Smooth muscle cell (in vitro differentiated cells): ENCODE measurements at regions not wholly inside any gene's neighbourhood (a gene's known extent, or its start where the extent isn't known, plus 50 kb on each side); places are given as distances from the start of the nearest gene placed in this dataset.
"Not testable (repeated sequence)": the region's sequence is repeated elsewhere in the genome, so short reads cannot be mapped to it uniquely, and the experiment has no call there.

ENCODE experiments used
- DNase-seq: peaks from one replicate; lab custom pipeline; 2025; ENCODE audit not compliant: unreplicated experiment; lab: John Stamatoyannopoulos, UW
- H2AFZ ChIP-seq: fragments of 200-600 bp; sonication (generic); 2 replicates; pipeline ENCODE4 v1.6.0; 2016; ENCODE audit warnings: antibody characterized with exemption, low read depth, mild to moderate bottlenecking
- H3F3A ChIP-seq: fragments of 200-600 bp; sonication (generic); 2 replicates; pipeline ENCODE4 v1.6.0; 2017; ENCODE audit warnings: antibody characterized with exemption, low read depth
- H3K27ac ChIP-seq: fragments of 200-600 bp; sonication (generic); 2 replicates; pipeline ENCODE4 v1.5.1; 2016; ENCODE audit warnings: low read depth, mild to moderate bottlenecking
- H3K27me3 ChIP-seq: fragments of 200-600 bp; sonication (generic); 2 replicates; pipeline ENCODE4 v1.6.1; 2016; ENCODE audit warnings: low read depth, mild to moderate bottlenecking
- H3K36me3 ChIP-seq: fragments of 200-600 bp; sonication (generic); 2 replicates; pipeline ENCODE4 v1.5.1; 2016; ENCODE audit warnings: low read depth
- H3K4me1 ChIP-seq: fragments of 200-600 bp; sonication (generic); 2 replicates; pipeline ENCODE4 v1.5.1; 2016; ENCODE audit warnings: low read depth
- H3K4me2 ChIP-seq: fragments of 200-600 bp; sonication (generic); 2 replicates; pipeline ENCODE4 v1.6.0; 2016; ENCODE audit warnings: mild to moderate bottlenecking
- H3K4me3 ChIP-seq: fragments of 200-600 bp; sonication (generic); 2 replicates; pipeline ENCODE4 v1.5.1; 2016; ENCODE audit warnings: mild to moderate bottlenecking
- H3K79me2 ChIP-seq: fragments of 200-600 bp; sonication (generic); 2 replicates; pipeline ENCODE4 v1.6.0; 2016; ENCODE audit warnings: low read depth, mild to moderate bottlenecking
- H3K9ac ChIP-seq: fragments of 200-600 bp; sonication (generic); 2 replicates; pipeline ENCODE4 v1.6.0; 2016; ENCODE audit warnings: low read depth
- H3K9me3 ChIP-seq: fragments of 200-600 bp; sonication (generic); replicated peaks from 2 replicates; pipeline ENCODE4 v1.5.1; 2016; ENCODE audit warnings: low read depth
- H4K20me1 ChIP-seq: fragments of 200-600 bp; sonication (generic); 2 replicates; pipeline ENCODE4 v1.6.0; 2016; ENCODE audit warnings: low read depth
- CTCF ChIP-seq: fragments of 200-600 bp; sonication (generic); IDR thresholded peaks from 2 replicates; pipeline ENCODE4 v1.5.1; 2017; ENCODE audit warnings: borderline replicate concordance, mild to moderate bottlenecking, antibody characterized with exemption; ENCODE audit not compliant: insufficient read depth, poor library complexity, severe bottlenecking
- WGBS: methylation state at CpG from one replicate; pipeline ENCODE4 v1.1.7; 2016; ENCODE audit warnings: low lambda C conversion rate; 5-methylcytosine and 5-hydroxymethylcytosine counted together

- H3K9ac ChIP-seq: no peak overlapping the region
- no peak for DNase-seq
- H3K4me2 ChIP-seq: no peak overlapping the region
- no peaks in the 10 kb centered on the region for H3K36me3 ChIP-seq
- no peak for TF ChIP-seq CTCF
- 94% methylated on average over 2 of the region's 2 CpGs for WGBS
- no peak overlapping the region for H2AFZ ChIP-seq
- no peaks in the 10 kb centered on the region for H3K27me3 ChIP-seq
- H4K20me1 ChIP-seq: no peaks in the 10 kb centered on the region
- no peaks in the 10 kb centered on the region for H3F3A ChIP-seq
- no peaks in the 10 kb centered on the region for H3K4me1 ChIP-seq
- H3K27ac ChIP-seq: no peak overlapping the region
- H3K9me3 ChIP-seq: no peaks in the 10 kb centered on the region
- H3K79me2 ChIP-seq: no peaks in the 10 kb centered on the region
- no peak overlapping the region for H3K4me3 ChIP-seq
Measured at GRCh38 chr4:143819029-143819428, 86.3 kb downstream of the GYPE start.

GRCh38 chr4:143817866-143818265 is 87.5 kb downstream of the GYPE start:
- H3K4me3 ChIP-seq, H3F3A ChIP-seq, H3K27ac ChIP-seq, H3K9ac ChIP-seq, H3K27me3 ChIP-seq, H3K79me2 ChIP-seq, H3K4me2 ChIP-seq, H4K20me1 ChIP-seq, H3K36me3 ChIP-seq, H3K9me3 ChIP-seq, DNase-seq, H2AFZ ChIP-seq, H3K4me1 ChIP-seq: not testable (repeated sequence)
- 92% methylated on average over 1 of the region's 1 CpG for WGBS

GRCh38 chr4:143815375-143815774 is 90.0 kb downstream of the GYPE start:
- H3K36me3 ChIP-seq, H3K4me2 ChIP-seq, H3K4me1 ChIP-seq, H3K9ac ChIP-seq, H3F3A ChIP-seq, DNase-seq, H3K27ac ChIP-seq, H4K20me1 ChIP-seq, H3K4me3 ChIP-seq, H3K9me3 ChIP-seq, H2AFZ ChIP-seq, H3K79me2 ChIP-seq, H3K27me3 ChIP-seq: not testable (repeated sequence)

- not testable (repeated sequence) for H3K9me3 ChIP-seq, H3K9ac ChIP-seq, H3K27ac ChIP-seq, H3K79me2 ChIP-seq, H4K20me1 ChIP-seq, H3F3A ChIP-seq, H3K27me3 ChIP-seq, H3K36me3 ChIP-seq, H3K4me1 ChIP-seq, H3K4me3 ChIP-seq, H3K4me2 ChIP-seq, DNase-seq, H2AFZ ChIP-seq
- WGBS: 94% methylated on average over 4 of the region's 4 CpGs
Measured at GRCh38 chr4:143813431-143814154, 91.8 kb downstream of the GYPE start.

GRCh38 chr4:143791693-143792092 is 91.2 kb upstream of the FREM3 start:
- 96% methylated on average over 1 of the region's 1 CpG for WGBS
- H3K36me3 ChIP-seq: not testable (repeated sequence)

GRCh38 chr4:143790425-143790824 is 90.0 kb upstream of the FREM3 start:
- not testable (repeated sequence) for DNase-seq, H2AFZ ChIP-seq
- WGBS: 92% methylated on average over 3 of the region's 3 CpGs

More at GRCh38 chr4:143791693-143792092, 91.2 kb upstream of the FREM3 start:
- H4K20me1 ChIP-seq, H2AFZ ChIP-seq, DNase-seq, H3K9ac ChIP-seq, H3K9me3 ChIP-seq, H3K27ac ChIP-seq, H3K79me2 ChIP-seq, H3K27me3 ChIP-seq, H3F3A ChIP-seq, H3K4me3 ChIP-seq, H3K4me2 ChIP-seq, H3K4me1 ChIP-seq: not testable (repeated sequence)

GRCh38 chr4:143789618-143790017 is 89.1 kb upstream of the FREM3 start:
- H3K27ac ChIP-seq, H3K4me1 ChIP-seq, H3F3A ChIP-seq, DNase-seq, H3K4me2 ChIP-seq, H3K27me3 ChIP-seq, H4K20me1 ChIP-seq, H3K4me3 ChIP-seq, H3K36me3 ChIP-seq, H2AFZ ChIP-seq, H3K9me3 ChIP-seq, H3K9ac ChIP-seq, H3K79me2 ChIP-seq: not testable (repeated sequence)
- 100% methylated on average over 2 of the region's 2 CpGs for WGBS

More at GRCh38 chr4:143790425-143790824, 90.0 kb upstream of the FREM3 start:
- H3K27ac ChIP-seq, H3K4me1 ChIP-seq, H3K79me2 ChIP-seq, H3K9me3 ChIP-seq, H4K20me1 ChIP-seq, H3K36me3 ChIP-seq, H3F3A ChIP-seq, H3K9ac ChIP-seq, H3K4me3 ChIP-seq, H3K27me3 ChIP-seq, H3K4me2 ChIP-seq: not testable (repeated sequence)
